ENCODE measurements at regions not wholly inside any gene's neighbourhood (a gene's known extent, or its start where the extent isn't known, plus 50 kb on each side); places are given as distances from the start of the nearest gene placed in this dataset.
"Not testable (repeated sequence)": the region's sequence is repeated elsewhere in the genome, so short reads cannot be mapped to it uniquely, and the experiment has no call there.

DNA sequence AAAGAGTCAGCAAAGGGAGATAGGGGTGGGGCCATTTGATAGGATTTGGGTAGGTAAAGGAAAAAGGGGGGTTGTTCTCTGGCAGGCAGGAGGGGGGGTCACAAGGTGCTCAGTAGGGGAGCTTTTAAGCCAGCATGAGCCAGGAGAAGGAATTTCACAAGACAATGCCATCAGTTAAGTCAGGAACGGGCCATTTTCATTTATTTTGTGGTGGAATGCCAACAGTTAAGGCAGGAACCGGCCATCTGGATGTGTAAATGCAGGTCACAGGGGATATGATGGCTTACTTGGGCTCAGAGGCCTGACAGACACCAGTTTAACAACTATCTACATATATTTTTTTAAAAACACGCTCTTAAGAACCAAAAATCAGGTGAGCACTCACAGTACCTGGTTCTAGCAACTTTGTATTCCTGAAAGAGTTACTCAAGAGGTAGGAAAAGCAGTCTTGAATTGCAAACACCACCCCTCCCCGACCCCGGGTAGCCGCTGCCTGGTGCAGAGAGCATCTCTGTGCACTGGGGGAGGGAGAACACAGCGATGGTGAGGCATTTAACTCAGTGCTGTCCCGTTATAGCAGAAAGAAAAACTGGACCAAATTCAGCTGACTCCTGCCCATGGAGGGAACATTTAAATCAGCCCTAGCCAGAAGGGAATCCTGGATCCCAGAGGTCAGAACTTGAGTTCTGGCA, 414.5 kb upstream of the KLHL29 start:
- DNase-seq (ENCODE audit: low read depth): no peak

GRCh38 chr2:22970991-22971390, 414.0 kb upstream of the KLHL29 start:
- DNase-seq (ENCODE audit: low read depth): no peak

- no peak for DNase-seq (ENCODE audit: low read depth)
Measured at GRCh38 chr2:22981785-22982184, 403.2 kb upstream of the KLHL29 start.

- not testable (repeated sequence) for DNase-seq (ENCODE audit: low read depth)
Measured at GRCh38 chr2:22984152-22984551, 400.8 kb upstream of the KLHL29 start.

GRCh38 chr2:22990246-22990645, 394.7 kb upstream of the KLHL29 start:
- no peak for DNase-seq (ENCODE audit: low read depth)

- no peak for DNase-seq (ENCODE audit: low read depth)
Measured at GRCh38 chr2:22991844-22992243, 393.1 kb upstream of the KLHL29 start.

DNA sequence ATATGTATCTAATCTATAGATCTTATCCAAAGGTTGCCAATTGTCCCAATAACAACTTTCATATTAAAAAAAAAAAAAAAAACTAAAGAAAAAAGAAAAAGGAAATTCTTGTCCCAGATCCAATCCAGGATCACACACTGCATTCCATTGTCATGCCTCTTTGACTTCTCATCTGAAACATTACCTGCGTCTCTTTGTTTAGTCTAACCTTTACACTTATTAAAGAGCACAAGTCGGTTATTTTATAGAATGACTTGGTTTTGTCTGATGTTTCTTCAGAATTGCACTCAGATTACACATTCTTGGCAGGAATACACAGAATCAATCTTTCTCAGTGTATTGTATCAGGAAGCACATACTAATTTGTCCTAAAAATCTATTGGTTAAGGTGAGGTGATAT, 392.5 kb upstream of the KLHL29 start:
- DNase-seq (ENCODE audit: low read depth): no peak

DNA sequence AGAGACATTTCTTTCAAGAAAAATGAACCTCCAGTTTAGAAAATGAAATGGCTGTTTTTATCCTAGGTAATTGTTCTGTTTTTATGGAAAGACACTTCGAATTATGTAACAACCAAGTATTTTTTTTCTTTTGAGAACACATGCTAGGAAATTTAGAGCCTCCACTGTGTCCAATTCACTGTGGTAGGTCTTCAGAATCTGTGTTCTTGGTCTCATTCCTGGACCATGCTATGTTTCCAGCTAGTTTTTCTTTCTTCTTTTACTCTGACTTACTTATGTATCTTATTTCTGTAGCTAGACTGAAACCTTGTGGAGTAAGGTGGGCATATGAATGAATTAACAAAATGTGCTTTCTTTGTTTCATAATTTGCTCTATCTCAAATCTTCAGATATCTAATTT, 391.7 kb upstream of the KLHL29 start:
- DNase-seq (ENCODE audit: low read depth): no peak

- no peak for DNase-seq (ENCODE audit: low read depth)
Measured at GRCh38 chr2:22995576-22995975, 389.4 kb upstream of the KLHL29 start.

- DNase-seq (ENCODE audit: low read depth): no peak
Measured at GRCh38 chr2:22996911-22997310, 388.1 kb upstream of the KLHL29 start.

GRCh38 chr2:22998359-22998758, 386.6 kb upstream of the KLHL29 start:
- no peak for DNase-seq (ENCODE audit: low read depth)

DNA sequence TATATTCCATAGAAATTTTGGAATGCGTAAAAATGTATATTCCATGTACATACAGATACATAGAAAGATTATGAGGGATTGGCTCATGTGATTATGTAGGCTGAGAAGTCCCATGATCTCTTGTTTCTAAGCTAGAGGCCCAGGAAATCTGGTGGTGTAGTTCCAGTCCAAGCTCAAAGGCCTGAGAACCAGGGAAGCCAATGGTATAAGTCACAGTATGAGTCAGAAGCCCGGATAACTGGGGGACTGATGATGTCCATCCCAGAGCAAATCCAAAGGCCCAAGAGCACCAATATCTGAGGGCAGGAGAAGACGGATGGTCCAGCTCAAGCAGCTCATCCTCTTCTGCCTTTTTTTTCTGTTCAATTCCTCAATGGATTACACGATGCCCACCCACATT, 385.0 kb upstream of the KLHL29 start:
- DNase-seq (ENCODE audit: low read depth): no peak

DNA sequence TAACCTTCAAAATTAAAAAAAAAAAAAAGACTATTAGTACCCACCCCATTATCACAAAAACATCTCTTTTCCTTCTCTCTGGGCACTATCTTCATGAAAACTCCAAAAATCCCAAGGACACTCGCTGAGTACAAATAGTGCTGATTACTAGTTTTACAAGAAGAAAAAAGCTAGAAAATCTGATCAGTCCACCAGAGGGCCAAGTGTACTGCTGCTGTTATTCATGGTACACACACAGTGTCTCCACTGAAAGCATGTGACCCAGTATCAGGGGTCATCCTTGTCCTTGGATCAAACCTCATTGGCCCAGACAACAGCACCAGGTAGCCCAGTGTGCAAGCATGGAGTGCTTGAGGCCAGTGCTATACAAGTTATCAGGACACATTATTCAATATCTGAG, 382.7 kb upstream of the KLHL29 start:
- DNase-seq (ENCODE audit: low read depth): no peak

DNA sequence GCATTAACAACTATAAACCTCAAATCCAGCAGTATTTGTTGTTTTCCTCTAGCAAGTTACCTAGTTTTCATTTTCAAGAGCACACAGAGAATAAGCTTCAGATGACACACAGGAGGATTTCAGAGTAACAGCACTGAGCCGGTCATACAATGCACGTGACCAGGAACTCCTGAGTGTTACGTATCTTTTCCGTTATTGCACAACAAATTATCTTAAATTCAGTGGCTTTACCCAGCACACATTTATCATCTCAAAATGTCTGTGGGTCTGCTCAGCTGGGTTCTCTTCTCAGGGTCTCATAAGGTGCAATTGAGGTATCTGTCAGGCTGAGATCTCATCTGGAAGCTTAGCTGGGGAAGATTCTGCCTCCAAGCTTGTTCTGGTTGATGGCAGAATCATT, 379.5 kb upstream of the KLHL29 start:
- DNase-seq (ENCODE audit: low read depth): no peak

- DNase-seq (ENCODE audit: low read depth): no peak
Measured at GRCh38 chr2:23007631-23008235, 377.2 kb upstream of the KLHL29 start.

DNA sequence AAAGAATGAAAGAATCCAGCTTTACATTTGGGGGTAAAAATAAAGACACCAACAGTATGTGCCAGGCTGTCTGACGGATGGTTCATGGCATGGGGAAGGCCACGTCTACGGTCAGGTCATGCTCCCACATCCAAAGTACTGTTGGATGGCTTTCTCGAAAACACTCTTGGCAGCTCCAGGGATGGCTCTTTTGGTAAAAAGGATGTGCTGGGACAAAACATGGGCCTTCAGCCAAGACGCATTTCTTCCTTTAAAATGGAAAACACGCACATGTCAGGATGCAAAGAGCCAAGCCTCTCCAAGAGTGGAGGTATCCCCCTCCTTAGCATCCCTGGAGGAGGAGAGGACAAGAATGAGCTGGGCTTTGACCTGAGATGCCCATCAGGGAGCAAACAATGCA, 376.5 kb upstream of the KLHL29 start:
- DNase-seq (ENCODE audit: low read depth): no peak

DNA sequence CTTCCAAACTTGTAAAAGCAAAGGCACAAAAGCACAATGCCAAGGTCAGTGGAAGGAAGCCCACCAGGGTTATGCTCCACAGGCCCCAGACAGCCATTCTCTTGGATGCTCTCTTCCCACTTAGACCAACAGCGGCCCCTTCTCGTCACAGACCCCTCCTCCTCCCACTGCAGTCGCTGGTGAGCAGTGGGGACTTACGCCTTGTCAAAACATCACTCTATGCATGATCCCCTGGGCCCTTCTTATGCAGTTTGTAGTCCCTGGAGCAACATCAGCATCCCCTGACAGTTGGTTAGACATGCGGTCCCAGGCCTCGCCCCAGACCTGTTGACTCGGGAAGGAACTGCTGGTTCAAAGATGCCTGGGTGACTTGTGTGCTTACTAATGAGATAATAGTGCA, 376.0 kb upstream of the KLHL29 start:
- no peak for DNase-seq (ENCODE audit: low read depth)

GRCh38 chr2:23009545-23010149, 375.3 kb upstream of the KLHL29 start:
- DNase-seq (ENCODE audit: low read depth): no peak

GRCh38 chr2:23012499-23012898, 372.5 kb upstream of the KLHL29 start:
- DNase-seq (ENCODE audit: low read depth): no peak

GRCh38 chr2:23015651-23016200, 369.3 kb upstream of the KLHL29 start:
- no peak for DNase-seq (ENCODE audit: low read depth)

- no peak for DNase-seq (ENCODE audit: low read depth)
Measured at GRCh38 chr2:23019476-23019875, 365.5 kb upstream of the KLHL29 start.

DNA sequence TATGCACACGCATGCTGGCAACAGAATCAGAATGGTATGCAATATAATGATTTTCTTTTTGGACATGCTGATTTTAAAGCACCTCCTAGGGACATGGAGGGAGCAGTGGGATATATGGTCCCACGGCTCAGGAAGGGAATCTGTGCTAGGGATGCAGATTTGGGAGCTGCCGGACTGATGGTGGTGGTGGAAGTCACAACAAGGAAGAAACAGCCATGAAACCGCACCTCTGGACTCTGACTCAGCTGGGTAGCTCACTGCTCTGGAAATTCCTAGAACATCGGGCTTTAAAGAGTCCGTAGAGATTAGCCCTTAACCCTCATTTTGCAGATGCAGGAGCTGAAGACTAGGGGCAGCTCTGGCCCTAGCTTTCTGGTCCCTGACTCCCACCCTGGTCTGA, 364.3 kb upstream of the KLHL29 start:
- DNase-seq (ENCODE audit: low read depth): no peak
